ENCODE measurements at regions not wholly inside any gene's neighbourhood (a gene's known extent, or its start where the extent isn't known, plus 50 kb on each side); places are given as distances from the start of the nearest gene placed in this dataset.

- DNase-seq (ENCODE audit: insufficient read length, low spot score) (no peak), FAIRE-seq (no peak)
- no peak for TF ChIP-seq CTCF (IDR thresholded peaks at IDR 0.05; ENCODE audit: insufficient read depth, missing control alignments)
Observed at GRCh38 chr2:220278022-220278421, 650.6 kb downstream of the SLC4A3 start.

DNA sequence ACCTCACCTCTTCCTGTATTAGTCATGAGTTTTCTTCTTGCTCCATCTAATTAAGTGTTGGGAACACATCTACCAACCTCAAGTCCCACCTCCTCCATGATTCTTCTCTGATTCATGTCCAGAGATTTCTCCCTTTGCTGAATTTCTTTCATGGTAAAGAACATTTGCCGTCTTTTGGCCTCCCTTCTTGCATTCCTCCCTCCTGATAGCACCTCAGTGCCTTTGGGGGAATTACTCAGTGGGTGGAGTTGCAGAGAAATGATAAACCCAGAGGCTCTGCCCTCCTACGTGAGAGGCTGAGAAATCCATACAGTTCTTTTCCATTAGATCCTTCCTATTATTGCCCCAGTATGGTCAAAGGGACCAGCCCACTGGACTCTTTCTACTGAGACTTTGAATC lies 651.9 kb downstream of the SLC4A3 start:
- FAIRE-seq (no peak), DNase-seq (ENCODE audit: insufficient read length, low spot score) (no peak)
- TF ChIP-seq CTCF (IDR thresholded peaks at IDR 0.05; ENCODE audit: insufficient read depth, missing control alignments) = no peak

DNA sequence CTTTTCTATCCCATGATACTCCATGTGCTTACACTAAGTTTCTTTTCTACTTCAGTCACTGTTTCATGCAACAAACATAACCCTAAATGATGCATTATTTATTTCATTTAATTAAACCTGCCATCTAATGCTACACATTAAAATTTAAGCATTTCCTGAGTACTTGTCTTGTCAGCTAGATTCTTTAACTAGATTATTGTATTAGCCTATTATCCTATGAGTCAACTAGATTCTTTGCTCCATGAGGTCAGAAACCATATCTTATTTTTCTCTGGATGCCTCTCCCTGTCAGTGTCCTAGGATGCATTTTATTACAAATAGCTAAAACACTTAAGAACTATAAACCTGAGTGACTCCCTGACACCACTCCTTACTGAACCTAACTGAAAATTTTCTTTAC lies 652.4 kb downstream of the SLC4A3 start:
- DNase-seq (ENCODE audit: insufficient read length, low spot score) (no peak), FAIRE-seq (no peak)
- TF ChIP-seq CTCF (IDR thresholded peaks at IDR 0.05; ENCODE audit: insufficient read depth, missing control alignments) = no peak

DNA sequence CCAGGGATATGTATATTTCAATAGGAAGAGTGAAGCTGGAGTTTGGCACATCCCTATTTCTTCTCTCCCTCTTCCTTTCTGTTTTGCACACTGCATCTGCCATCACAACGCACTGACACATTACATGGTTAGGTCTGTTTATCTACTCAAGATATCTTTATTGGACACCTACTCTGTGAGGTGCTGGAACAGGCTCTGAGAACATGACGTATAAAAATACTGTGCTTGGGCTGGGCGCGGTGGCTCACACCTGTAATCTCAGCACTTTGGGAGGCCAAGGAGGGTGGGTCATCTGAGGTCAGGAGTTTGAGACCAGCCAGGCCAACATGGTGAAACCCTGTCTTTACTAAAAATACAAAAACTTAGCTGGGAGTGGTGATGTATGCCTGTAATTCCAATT lies 653.3 kb downstream of the SLC4A3 start:
- FAIRE-seq (no peak), DNase-seq (ENCODE audit: insufficient read length, low spot score) (no peak)
- TF ChIP-seq CTCF (IDR thresholded peaks at IDR 0.05; ENCODE audit: insufficient read depth, missing control alignments) = no peak

DNA sequence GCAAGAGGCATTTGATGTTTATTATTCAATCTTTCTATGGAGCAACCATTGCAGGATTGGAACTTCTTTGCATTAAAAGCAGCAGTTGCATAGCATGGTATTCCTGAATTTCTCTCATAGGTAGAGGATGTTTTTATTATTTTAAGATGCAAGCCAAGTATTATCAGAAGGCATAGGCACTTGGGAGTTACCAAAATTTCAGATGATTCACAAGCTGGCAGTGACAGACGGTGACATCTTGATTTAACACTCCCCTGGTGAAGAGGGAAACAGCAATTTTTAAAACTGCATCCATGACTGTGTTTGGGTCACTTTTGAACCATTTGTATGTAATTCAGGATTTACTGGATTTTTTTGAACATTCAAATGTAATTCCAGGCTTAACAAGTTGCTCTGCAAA lies 654.3 kb downstream of the SLC4A3 start:
- FAIRE-seq = no peak
- TF ChIP-seq CTCF (IDR thresholded peaks at IDR 0.05; ENCODE audit: insufficient read depth, missing control alignments) = no peak
- no peak for DNase-seq (ENCODE audit: insufficient read length, low spot score)

DNA sequence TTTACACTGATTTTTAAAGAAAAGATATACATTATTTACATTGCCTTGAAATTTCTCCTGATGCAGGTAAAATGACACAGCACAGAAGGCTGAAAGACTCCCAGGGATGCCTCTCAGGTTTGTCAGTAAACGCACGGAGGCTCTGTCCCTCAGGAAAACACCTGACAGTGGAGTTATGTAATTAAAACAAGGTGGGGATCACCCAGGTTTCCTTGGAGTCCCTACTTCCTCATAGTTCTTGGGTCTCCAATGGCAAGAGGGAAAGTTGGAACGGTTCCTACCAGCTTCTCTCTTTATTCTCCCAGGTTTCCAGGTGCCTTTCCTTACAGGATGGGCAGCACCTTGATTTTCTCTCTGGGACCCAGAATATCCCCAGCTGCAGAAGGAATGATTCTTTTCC lies 654.8 kb downstream of the SLC4A3 start:
- TF ChIP-seq CTCF (IDR thresholded peaks at IDR 0.05; ENCODE audit: insufficient read depth, missing control alignments) = no peak
- DNase-seq (ENCODE audit: insufficient read length, low spot score) = no peak
- no peak for FAIRE-seq

- no peak for FAIRE-seq
- no peak for TF ChIP-seq CTCF (IDR thresholded peaks at IDR 0.05; ENCODE audit: insufficient read depth, missing control alignments)
- no peak for DNase-seq (ENCODE audit: insufficient read length, low spot score)
Observed at GRCh38 chr2:220293966-220294365, 666.5 kb downstream of the SLC4A3 start.
